ENCODE measurements at regions not wholly inside any gene's neighbourhood (a gene's known extent, or its start where the extent isn't known, plus 50 kb on each side); places are given as distances from the start of the nearest gene placed in this dataset.

- no peak for TF ChIP-seq CTCF (optimal IDR thresholded peaks at IDR 0.05 in 1 of 3, IDR thresholded peaks at IDR 0.05 in 1 of 3, conservative IDR thresholded peaks at IDR 0.05 in 1 of 3; ENCODE audit: extremely low read depth in 1 of 3, insufficient read depth in 2 of 3, low read length in 3 of 3)
- TF ChIP-seq EZH2 (IDR thresholded peaks at IDR 0.05; ENCODE audit: low read length): no peak
Observed at GRCh38 chrX:46305431-46305830, 239.8 kb downstream of the ZNF674 start.
